VCaP (cell line): ENCODE measurements at regions not wholly inside any gene's neighbourhood (a gene's known extent, or its start where the extent isn't known, plus 50 kb on each side); places are given as distances from the start of the nearest gene placed in this dataset.

Experiments
- H3K27ac ChIP-seq: fragments of 450-650 bp; 2 replicates; pipeline ENCODE4 v1.5.1; 2017
- CTCF ChIP-seq: fragments of 450-650 bp; conservative IDR thresholded peaks from 2 replicates; pipeline ENCODE4 v1.5.1; 2017; ENCODE audit warnings: mild to moderate bottlenecking, moderate library complexity

DNA sequence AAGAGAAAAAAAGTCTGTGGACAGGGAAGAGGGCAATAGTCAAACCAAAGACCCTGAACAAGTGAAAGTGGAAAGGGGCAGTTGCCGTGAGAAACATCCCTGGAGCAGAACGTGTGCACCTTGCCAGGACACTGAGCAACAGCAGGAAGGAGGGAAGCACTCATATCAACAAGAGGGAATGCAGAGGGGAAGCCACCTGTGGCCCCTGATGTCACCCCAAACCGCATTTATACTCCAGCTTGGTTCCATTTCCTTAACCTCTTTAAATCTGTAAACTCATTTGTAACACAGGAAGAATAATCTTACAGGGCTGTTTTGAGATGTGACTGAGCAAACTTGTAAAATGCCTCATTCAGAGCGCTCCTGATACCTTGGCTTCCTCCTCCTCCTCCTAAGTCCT is 698.8 kb downstream of the DIAPH3 start:
- TF ChIP-seq CTCF: no peak
- H3K27ac ChIP-seq: no peak overlapping the region

DNA sequence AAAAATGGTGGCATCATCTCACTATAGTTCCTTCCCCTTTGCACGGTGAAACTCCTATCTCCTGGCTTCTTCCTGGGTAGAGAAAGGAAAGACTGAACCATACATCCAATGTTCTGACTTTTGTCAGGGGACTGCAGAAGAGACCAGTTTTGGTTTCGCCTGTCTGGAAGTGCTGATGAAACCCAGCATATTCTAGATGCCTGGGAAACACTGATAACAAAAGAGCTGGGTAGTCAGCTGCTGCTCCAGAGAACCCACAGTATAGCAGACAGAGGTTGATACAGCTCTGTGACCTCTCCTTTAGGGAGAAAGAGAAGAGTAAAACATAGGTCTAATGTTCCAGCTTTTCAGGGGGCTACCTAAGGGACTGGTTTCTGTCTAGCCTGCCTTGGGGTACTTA is 695.3 kb downstream of the DIAPH3 start:
- H3K27ac ChIP-seq: no peak overlapping the region
- TF ChIP-seq CTCF: no peak

DNA sequence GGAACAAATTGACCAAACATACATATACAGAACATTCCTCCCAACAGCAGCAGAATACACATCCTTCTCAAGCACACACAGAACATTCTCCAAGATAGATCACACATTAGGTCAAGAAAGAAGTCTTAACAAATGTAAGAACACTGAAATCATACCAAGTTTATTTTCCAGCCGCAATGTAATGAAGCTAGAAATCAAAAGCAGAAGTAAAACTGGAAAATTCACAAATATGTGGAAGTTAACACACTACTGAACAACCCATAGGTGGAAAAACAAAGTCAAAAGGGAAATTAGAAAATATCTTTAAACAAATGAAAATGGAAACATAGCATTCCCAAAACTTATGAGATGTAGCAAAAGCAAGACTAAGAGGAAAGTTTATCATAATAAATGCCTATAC is 692.6 kb downstream of the DIAPH3 start:
- H3K27ac ChIP-seq: no peak overlapping the region
- TF ChIP-seq CTCF: no peak

DNA sequence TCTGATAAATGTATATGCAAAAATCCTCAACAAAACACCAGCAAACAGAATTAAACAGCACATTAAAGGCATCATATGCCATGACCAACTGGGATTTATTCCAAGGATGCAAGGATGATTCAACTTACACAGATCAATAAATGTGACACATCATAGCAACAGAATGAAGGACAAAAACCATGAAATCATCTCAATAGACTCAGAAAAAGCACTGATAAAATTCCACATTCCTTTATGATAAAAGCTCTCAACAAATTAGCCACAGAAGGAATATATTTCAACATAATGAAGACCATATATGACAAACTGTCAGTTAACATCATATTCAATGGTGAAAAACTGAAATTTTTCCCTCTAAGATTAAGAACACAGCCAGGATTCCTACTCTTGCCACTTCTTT is 691.6 kb downstream of the DIAPH3 start:
- TF ChIP-seq CTCF: no peak
- H3K27ac ChIP-seq: no peak overlapping the region

DNA sequence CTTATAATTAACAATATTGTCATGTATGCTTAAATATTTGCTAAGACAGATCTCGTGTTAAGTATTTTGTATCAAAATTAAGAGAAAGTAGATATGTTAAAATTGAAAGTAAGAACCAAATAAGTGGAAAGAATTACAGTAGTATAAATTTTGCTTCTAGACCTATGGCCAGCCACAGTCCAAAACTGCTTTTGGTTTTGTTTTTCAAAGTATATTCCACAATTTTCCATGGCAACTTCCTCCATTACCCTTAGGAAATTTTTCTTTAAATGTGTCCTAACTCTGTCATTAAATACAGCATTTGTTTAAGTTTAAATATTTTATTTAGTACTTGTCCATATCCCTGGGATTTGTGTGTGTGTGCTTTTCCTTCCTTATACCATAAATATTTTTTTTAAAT is 689.0 kb downstream of the DIAPH3 start:
- TF ChIP-seq CTCF: no peak
- H3K27ac ChIP-seq: no peak overlapping the region

- TF ChIP-seq CTCF: no peak
- no peak overlapping the region for H3K27ac ChIP-seq
Observed at GRCh38 chr13:59475911-59476310, 687.8 kb downstream of the DIAPH3 start.

GRCh38 chr13:59476366-59476765 is 687.4 kb downstream of the DIAPH3 start:
- no peak overlapping the region for H3K27ac ChIP-seq
- TF ChIP-seq CTCF: no peak

DNA sequence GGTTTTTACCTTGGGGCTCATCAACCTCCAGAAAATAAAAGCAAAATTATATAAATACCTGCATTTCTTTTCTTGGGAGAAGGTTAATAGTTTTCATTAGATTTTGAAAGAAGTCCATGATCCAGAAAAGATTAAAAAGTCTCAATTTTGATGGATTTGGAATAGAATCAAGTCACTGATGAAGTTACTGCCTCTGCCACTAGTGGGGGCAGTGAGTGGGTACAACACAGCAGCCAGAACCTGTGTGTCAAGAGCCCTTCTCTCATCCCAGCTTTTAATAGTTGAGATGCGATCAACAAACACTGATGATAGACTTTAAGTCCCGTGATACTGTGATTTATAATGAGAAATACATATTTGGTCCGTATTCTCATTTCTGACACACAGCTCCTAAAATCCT is 686.7 kb downstream of the DIAPH3 start:
- 0 out of 2 replicates have a peak, but pooled peaks have one; percentile 14 for TF ChIP-seq CTCF
- no peak overlapping the region for H3K27ac ChIP-seq
